ENCODE measurements at regions not wholly inside any gene's neighbourhood (a gene's known extent, or its start where the extent isn't known, plus 50 kb on each side); places are given as distances from the start of the nearest gene placed in this dataset.

- TF ChIP-seq PREB (CRISPR knock-in tag; IDR thresholded peaks at IDR 0.05; ENCODE audit: borderline replicate concordance) (no peak), ATF2 (CRISPR knock-in tag; IDR thresholded peaks at IDR 0.05; ENCODE audit: borderline replicate concordance, low read depth) (no peak), ATF3 (CRISPR knock-in tag; conservative IDR thresholded peaks at IDR 0.05) (no peak), E2F5 (CRISPR knock-in tag; IDR thresholded peaks at IDR 0.05) (no peak), CDX4 (CRISPR knock-in tag; IDR thresholded peaks at IDR 0.05; ENCODE audit: borderline replicate concordance) (no peak), PRDM15 (CRISPR knock-in tag; IDR thresholded peaks at IDR 0.05) (no peak), TCF7 (CRISPR knock-in tag; IDR thresholded peaks at IDR 0.05; ENCODE audit: low read depth) (no peak)
Observed at GRCh38 chr2:21265752-21266151, 142.0 kb downstream of the TDRD15 start (continued).

- TF ChIP-seq ZNF423 (CRISPR knock-in tag; IDR thresholded peaks at IDR 0.05) (no peak), FOXJ3 (CRISPR knock-in tag; IDR thresholded peaks at IDR 0.05; ENCODE audit: borderline replicate concordance) (no peak), USF2 (CRISPR knock-in tag; IDR thresholded peaks at IDR 0.05) (no peak), GRHL2 (CRISPR knock-in tag; IDR thresholded peaks at IDR 0.05; ENCODE audit: insufficient replicate concordance, severe bottlenecking) (no peak), CBFB (CRISPR knock-in tag; IDR thresholded peaks at IDR 0.05; ENCODE audit: low read depth) (no peak), PREB (CRISPR knock-in tag; IDR thresholded peaks at IDR 0.05; ENCODE audit: borderline replicate concordance) (no peak), ZNF396 (CRISPR knock-in tag; IDR thresholded peaks at IDR 0.05; ENCODE audit: borderline replicate concordance) (no peak), MLX (CRISPR knock-in tag; IDR thresholded peaks at IDR 0.05) (no peak)
- no peaks in the 10 kb centered on the region for H3K36me3 Mint-ChIP-seq
- DNase-seq (ENCODE audit: low spot score) (no peak), ATAC-seq (no peak; the same call in 1 of the 2 replicates)
- ChIA-PET POLR2A (no interaction called here), CTCF (no interaction called here)
- no peaks in the 10 kb centered on the region for H3K27me3 Mint-ChIP-seq (ENCODE audit: low read depth)
- no peaks in the 10 kb centered on the region for H3K9me3 Mint-ChIP-seq
- H3K4me3 Mint-ChIP-seq: no peak overlapping the region
- no peak overlapping the region for H3K27ac Mint-ChIP-seq
- no peaks in the 10 kb centered on the region; the same call in 1 of the 2 replicates for H3K4me1 Mint-ChIP-seq
Observed at GRCh38 chr2:21267232-21267835, 143.6 kb downstream of the TDRD15 start.

All from WTC11 (cell line).